H9 (cell line): ENCODE measurements at regions not wholly inside any gene's neighbourhood (a gene's known extent, or its start where the extent isn't known, plus 50 kb on each side); places are given as distances from the start of the nearest gene placed in this dataset.

ENCODE experiments used
- DNase-seq: peaks from one replicate; pipeline ENCODE4 v3.0.0-alpha.2; 2017
- H2AFZ ChIP-seq: one replicate; pipeline ENCODE4 v1.6.1; 2013; ENCODE audit warnings: mild to moderate bottlenecking, low read length, control low read depth, moderate library complexity
- H2AK5ac ChIP-seq: 2 replicates; pipeline ENCODE4 v1.6.1; 2013; ENCODE audit warnings: low read length, control low read depth, mixed read lengths; ENCODE audit not compliant: insufficient read length
- H2BK120ac ChIP-seq: one replicate; pipeline ENCODE4 v1.6.1; 2013; ENCODE audit warnings: low read depth, mild to moderate bottlenecking, low read length, control low read depth, inconsistent platforms; ENCODE audit not compliant: poor library complexity, severe bottlenecking
- H2BK12ac ChIP-seq: 2 replicates; pipeline ENCODE4 v1.6.1; 2013; ENCODE audit warnings: low read length, control low read depth, mixed read lengths, low read depth; ENCODE audit not compliant: insufficient read length
- H2BK15ac ChIP-seq: 2 replicates; pipeline ENCODE4 v1.6.1; 2013; ENCODE audit warnings: low read depth, low read length, control low read depth
- H2BK20ac ChIP-seq: one replicate; pipeline ENCODE4 v1.6.1; 2013; ENCODE audit warnings: low read depth, mild to moderate bottlenecking, low read length, control low read depth, inconsistent platforms; ENCODE audit not compliant: poor library complexity, severe bottlenecking
- H2BK5ac ChIP-seq: 2 replicates; pipeline ENCODE4 v1.6.1; 2013; ENCODE audit warnings: low read length, control low read depth, mixed read lengths; ENCODE audit not compliant: insufficient read length
- H3K14ac ChIP-seq: 2 replicates; pipeline ENCODE4 v1.6.1; 2013; ENCODE audit warnings: low read length, control low read depth; ENCODE audit not compliant: insufficient read depth
- H3K18ac ChIP-seq: 2 replicates; pipeline ENCODE4 v1.6.1; 2013; ENCODE audit warnings: low read depth, mild to moderate bottlenecking, mixed read lengths, low read length, control low read depth; ENCODE audit not compliant: insufficient read length
- H3K23ac ChIP-seq: 2 replicates; pipeline ENCODE4 v1.6.1; 2013; ENCODE audit warnings: low read length, control low read depth, mixed read lengths, low read depth; ENCODE audit not compliant: insufficient read length
- H3K23me2 ChIP-seq: 2 replicates; pipeline ENCODE4 v1.6.1; 2013; ENCODE audit warnings: low read depth, mild to moderate bottlenecking, mixed read lengths, low read length, control low read depth; ENCODE audit not compliant: insufficient read length, poor library complexity, severe bottlenecking
- H3K27ac ChIP-seq: 2 replicates; pipeline ENCODE4 v1.5.1; 2013; ENCODE audit warnings: low read length, control low read depth, mixed read lengths, low read depth; ENCODE audit not compliant: insufficient read length
- H3K27me3 ChIP-seq: 2 replicates; pipeline ENCODE4 v1.6.1; 2013; ENCODE audit warnings: low read length, control low read depth, inconsistent platforms; ENCODE audit not compliant: insufficient read depth
- H3K4ac ChIP-seq: 2 replicates; pipeline ENCODE4 v1.6.1; 2013; ENCODE audit warnings: low read depth, mild to moderate bottlenecking, control low read depth, inconsistent platforms, low read length, moderate library complexity
- H3K4me1 ChIP-seq: 2 replicates; pipeline ENCODE4 v1.6.1; 2013; ENCODE audit warnings: low read length, control low read depth, inconsistent platforms; ENCODE audit not compliant: insufficient read depth
- H3K4me2 ChIP-seq: 2 replicates; pipeline ENCODE4 v1.6.1; 2013; ENCODE audit warnings: low read length, control low read depth, mixed read lengths; ENCODE audit not compliant: insufficient read length, insufficient read depth
- H3K56ac ChIP-seq: 2 replicates; pipeline ENCODE4 v1.6.1; 2013; ENCODE audit warnings: low read depth, mild to moderate bottlenecking, mixed read lengths, low read length, control low read depth; ENCODE audit not compliant: insufficient read length
- H3K79me1 ChIP-seq: 2 replicates; pipeline ENCODE4 v1.6.1; 2013; ENCODE audit warnings: low read depth, mild to moderate bottlenecking, moderate library complexity, low read length, control low read depth, inconsistent platforms; ENCODE audit not compliant: insufficient read depth, poor library complexity, severe bottlenecking
- H3K79me2 ChIP-seq: 2 replicates; pipeline ENCODE4 v1.6.1; 2013; ENCODE audit warnings: low read length, control low read depth, inconsistent platforms; ENCODE audit not compliant: insufficient read depth
- H3K9ac ChIP-seq: 2 replicates; pipeline ENCODE4 v1.6.1; 2013; ENCODE audit warnings: low read length, control low read depth, mixed read lengths; ENCODE audit not compliant: insufficient read length; ENCODE audit errors: extremely low read depth
- H3K9me3 ChIP-seq: one replicate; pipeline ENCODE4 v1.6.1; 2013; ENCODE audit warnings: low read depth, low read length, inconsistent platforms; ENCODE audit not compliant: control insufficient read depth
- H3T11ph ChIP-seq: one replicate; pipeline ENCODE4 v1.6.1; 2013; ENCODE audit warnings: mild to moderate bottlenecking, low read length, control low read depth, inconsistent platforms
- H4K20me1 ChIP-seq: one replicate; pipeline ENCODE4 v1.6.1; 2013; ENCODE audit not compliant: control insufficient read depth, insufficient read length, insufficient read depth
- H4K5ac ChIP-seq: 2 replicates; pipeline ENCODE4 v1.6.1; 2013; ENCODE audit warnings: low read depth, mild to moderate bottlenecking, mixed read lengths, low read length, control low read depth; ENCODE audit not compliant: insufficient read length
- H4K8ac ChIP-seq: replicated peaks from 2 replicates; pipeline ENCODE4 v1.6.1; 2013; ENCODE audit warnings: low read length, control low read depth, mixed read lengths, low read depth; ENCODE audit not compliant: insufficient read length
- H4K91ac ChIP-seq: 2 replicates; pipeline ENCODE4 v1.6.1; 2013; ENCODE audit warnings: low read depth, mild to moderate bottlenecking, moderate library complexity, mixed read lengths, low read length, control low read depth; ENCODE audit not compliant: insufficient read length
- H3K27ac Mint-ChIP-seq, 3 experiments: 2 replicates in 2 of 3; 3 replicates in 1 of 3; pipeline ENCODE4 v1.8.0; 2020 to 2021; ENCODE audit warnings: mixed read lengths in 3 of 3, mild to moderate bottlenecking in 1 of 3, moderate library complexity in 1 of 3
- H3K27me3 Mint-ChIP-seq: 2 replicates; pipeline ENCODE4 v1.8.0; 2021; ENCODE audit warnings: low read depth, mild to moderate bottlenecking, moderate library complexity, mixed read lengths
- H3K36me3 Mint-ChIP-seq, 3 experiments: 2 replicates in 2 of 3; 3 replicates in 1 of 3; pipeline ENCODE4 v1.8.0; 2020 to 2021; ENCODE audit warnings: low read depth in 3 of 3, mixed read lengths in 3 of 3; ENCODE audit not compliant: insufficient read depth in 1 of 3
- H3K4me1 Mint-ChIP-seq, 2 experiments: 2 replicates each; pipeline ENCODE4 v1.8.0; 2020; ENCODE audit warnings: mixed read lengths in 2 of 2
- H3K4me3 Mint-ChIP-seq, 2 experiments: 2 replicates in 1 of 2; 3 replicates in 1 of 2; pipeline ENCODE4 v1.8.0; 2020 to 2021; ENCODE audit warnings: mild to moderate bottlenecking in 2 of 2, mixed read lengths in 2 of 2, moderate library complexity in 1 of 2
- H3K9me3 Mint-ChIP-seq, 2 experiments: 2 replicates in 1 of 2; 3 replicates in 1 of 2; pipeline ENCODE4 v1.8.0; 2020; ENCODE audit warnings: mild to moderate bottlenecking in 2 of 2, mixed read lengths in 2 of 2, moderate library complexity in 1 of 2
- CTCF ChIP-seq: fragments of 200-600 bp; sonication (generic); conservative IDR thresholded peaks from 3 replicates; pipeline ENCODE4 v1.8.0; 2021; ENCODE audit warnings: antibody characterized with exemption, mild to moderate bottlenecking

- H2BK20ac ChIP-seq, result no peak overlapping the region
- no peak overlapping the region for H3K4ac ChIP-seq
- H3K4me2 ChIP-seq, result no peak overlapping the region
- no peak overlapping the region for H2AK5ac ChIP-seq
- Mint-ChIP-seq H3K27me3 (no peaks in the 10 kb centered on the region), H3K27ac (no peak overlapping the region), H3K9me3 (peaks cover 2 to 5% of the 10 kb centered on the region in 2 experiments; a peak in 4 of 5 replicates), H3K4me1 (peaks cover 18 to 22% of the 10 kb centered on the region in 2 experiments), H3K4me3 (no peak overlapping the region), H3K36me3 (peaks cover 0 to 12% (median 0%) of the 10 kb centered on the region in 3 experiments; a peak in 3 of 7 replicates)
- no peak overlapping the region for H4K91ac ChIP-seq
- no peak for TF ChIP-seq CTCF
- no peak overlapping the region for H3K14ac ChIP-seq
- no peak overlapping the region for H3K56ac ChIP-seq
- no peak overlapping the region for H3K18ac ChIP-seq
- H3K4me1 ChIP-seq, result no peaks in the 10 kb centered on the region
- no peaks in the 10 kb centered on the region for H3K27me3 ChIP-seq
- no peaks in the 10 kb centered on the region for H3K9me3 ChIP-seq
- H3K27ac ChIP-seq, result no peak overlapping the region
- no peak overlapping the region for H3K23ac ChIP-seq
- H2BK120ac ChIP-seq, result no peak overlapping the region
- no peaks in the 10 kb centered on the region for H4K20me1 ChIP-seq
- no peak overlapping the region for H3T11ph ChIP-seq
- H2BK15ac ChIP-seq, result no peak overlapping the region
- no peak overlapping the region for H2BK12ac ChIP-seq
- H3K9ac ChIP-seq, result no peak overlapping the region
- DNase-seq, result no peak
- no peak overlapping the region for H4K8ac ChIP-seq
- H3K23me2 ChIP-seq, result no peaks in the 10 kb centered on the region
- no peaks in the 10 kb centered on the region for H3K79me2 ChIP-seq
- no peak overlapping the region for H2BK5ac ChIP-seq
- no peaks in the 10 kb centered on the region for H3K79me1 ChIP-seq
- no peak overlapping the region for H2AFZ ChIP-seq
- no peak overlapping the region for H4K5ac ChIP-seq
These were observed 1087.6 kb upstream of the CITED2 start for GRCh38 chr6:140462076-140462452.
